Right lobe of liver (tissue), 4 donors: ENCODE measurements at regions not wholly inside any gene's neighbourhood (a gene's known extent, or its start where the extent isn't known, plus 50 kb on each side); places are given as distances from the start of the nearest gene placed in this dataset.

Experiments
- CTCF ChIP-seq, 4 donors: fragments of 200-600 bp in 3 of 4; fragments of 450-650 bp in 1 of 4; IDR thresholded peaks; one replicate each; pipeline versions ENCODE4 v1.5.1 to v1.8.0; 2016 to 2022; ENCODE audit warnings: antibody characterized with exemption in 4 of 4, mild to moderate bottlenecking in 2 of 4
- POLR2A ChIP-seq: fragments of 450-650 bp; IDR thresholded peaks from one replicate; pipeline ENCODE4 v1.6.1; 2017; ENCODE audit warnings: antibody characterized with exemption, mild to moderate bottlenecking
- donor health status: DM: no; HTN: no; CAD: no.
- donor health status: DM: no; HTN: no; CAD: no.
- donor health status: DM: no; HTN: yes; CAD: no.

- no peak for TF ChIP-seq POLR2A
- no peak for TF ChIP-seq CTCF (IDR thresholded peaks at IDR 0.05)
Measured at GRCh38 chr11:106276126-106276525, 198.7 kb downstream of the AASDHPPT start.
